Left ventricle myocardium superior (tissue), 1 donor: ENCODE measurements at regions not wholly inside any gene's neighbourhood (a gene's known extent, or its start where the extent isn't known, plus 50 kb on each side); places are given as distances from the start of the nearest gene placed in this dataset.

Experiments
- ATAC-seq: fragments of 200-7000 bp; cut with Tn5 transposase; one replicate; pipeline ENCODE4 v1.9.1; 2020; ENCODE audit warnings: mild to moderate bottlenecking, moderate library complexity
- DNase-seq: peaks from one replicate; pipeline ENCODE4 v3.0.0-alpha.2; 2020
- intact Hi-C: fragments of 100-400 bp; cut with micrococcal nuclease; formaldehyde crosslinking; loops from one replicate; pipeline ENCODE4 v1.11.0; 2022
- donor health status: DM: no; HTN: yes; CAD: no; lungs with severe emphysema.

- DNase-seq = no peak
- no peak for ATAC-seq
- intact Hi-C loops = no loop called here
Observed at GRCh38 chr7:41328544-41328943, 374.3 kb downstream of the INHBA start.

GRCh38 chr7:41328131-41328530 is 374.8 kb downstream of the INHBA start:
- no peak for ATAC-seq
- DNase-seq = no peak
- intact Hi-C loops = no loop called here

- DNase-seq (no peak), ATAC-seq (no peak)
- intact Hi-C loops = no loop called here
Observed at GRCh38 chr7:41326616-41327015, 376.3 kb downstream of the INHBA start.

GRCh38 chr7:41323806-41324205 is 379.1 kb downstream of the INHBA start:
- intact Hi-C loops = no loop called here
- DNase-seq (no peak), ATAC-seq (no peak)

GRCh38 chr7:41319581-41319980 is 383.3 kb downstream of the INHBA start:
- intact Hi-C loops = no loop called here
- no peak for DNase-seq
- ATAC-seq = no peak

- DNase-seq (no peak), ATAC-seq (no peak)
- intact Hi-C loops = no loop called here
Observed at GRCh38 chr7:41316410-41316809, 386.5 kb downstream of the INHBA start.

GRCh38 chr7:41315764-41316163 is 387.1 kb downstream of the INHBA start:
- no peak for ATAC-seq
- no peak for DNase-seq
- intact Hi-C loops = no loop called here

GRCh38 chr7:41313171-41313570 is 389.7 kb downstream of the INHBA start:
- intact Hi-C loops = no loop called here
- DNase-seq = no peak
- ATAC-seq = no peak

GRCh38 chr7:41312235-41312634 is 390.7 kb downstream of the INHBA start:
- intact Hi-C loops = no loop called here
- ATAC-seq (no peak), DNase-seq (no peak)

GRCh38 chr7:41311301-41311700 is 391.6 kb downstream of the INHBA start:
- intact Hi-C loops = no loop called here
- no peak for DNase-seq
- ATAC-seq = no peak

- intact Hi-C loops = no loop called here
- no peak for DNase-seq
- no peak for ATAC-seq
Observed at GRCh38 chr7:41306486-41306885, 396.4 kb downstream of the INHBA start.

GRCh38 chr7:41305001-41305400 is 397.9 kb downstream of the INHBA start:
- no peak for ATAC-seq
- DNase-seq = no peak
- intact Hi-C loops = no loop called here

GRCh38 chr7:41303709-41304108 is 399.2 kb downstream of the INHBA start:
- intact Hi-C loops = no loop called here

GRCh38 chr7:41298409-41298808 is 404.5 kb downstream of the INHBA start:
- DNase-seq = no peak
- intact Hi-C loops = no loop called here
- no peak for ATAC-seq

More at GRCh38 chr7:41303709-41304108, 399.2 kb downstream of the INHBA start:
- DNase-seq = no peak
- no peak for ATAC-seq

- DNase-seq (no peak), ATAC-seq (no peak)
- intact Hi-C loops = no loop called here
Observed at GRCh38 chr7:41297166-41297565, 405.7 kb downstream of the INHBA start.

- DNase-seq (no peak), ATAC-seq (no peak)
- intact Hi-C loops = no loop called here
Observed at GRCh38 chr7:41295455-41295815, 407.5 kb downstream of the INHBA start.

- ATAC-seq (no peak), DNase-seq (no peak)
- intact Hi-C loops = no loop called here
Observed at GRCh38 chr7:41294556-41295454, 408.1 kb downstream of the INHBA start.

GRCh38 chr7:41292487-41292886 is 410.4 kb downstream of the INHBA start:
- ATAC-seq = no peak
- intact Hi-C loops = no loop called here
- no peak for DNase-seq

GRCh38 chr7:41287559-41288335 is 415.1 kb downstream of the INHBA start:
- intact Hi-C loops = no loop called here
- no peak for ATAC-seq
- no peak for DNase-seq

GRCh38 chr7:41280491-41280890 is 422.4 kb downstream of the INHBA start:
- intact Hi-C loops = no loop called here
- DNase-seq = no peak
- no peak for ATAC-seq

- intact Hi-C loops = no loop called here
- no peak for ATAC-seq
- no peak for DNase-seq
Observed at GRCh38 chr7:41277561-41277960, 425.3 kb downstream of the INHBA start.
